ENCODE measurements at regions not wholly inside any gene's neighbourhood (a gene's known extent, or its start where the extent isn't known, plus 50 kb on each side); places are given as distances from the start of the nearest gene placed in this dataset.

DNA sequence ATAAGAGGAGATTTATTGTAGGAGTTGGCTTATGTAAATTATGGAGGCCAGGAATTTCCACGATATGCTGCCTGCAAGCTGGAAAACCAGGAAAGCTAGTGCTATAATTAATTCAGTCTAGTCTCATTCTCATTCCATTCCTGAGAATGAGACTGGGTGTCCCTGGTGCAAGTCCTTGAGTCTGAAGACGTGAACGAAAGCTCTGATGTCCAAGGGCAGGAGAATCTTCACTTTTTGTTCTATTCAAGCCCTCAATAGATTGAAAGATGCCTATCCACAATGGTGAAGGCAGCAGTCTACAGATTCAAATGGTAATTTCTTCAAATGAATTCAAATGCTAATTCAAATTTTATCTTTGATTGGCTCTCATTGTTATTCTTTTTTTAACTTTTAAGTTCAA lies 851.1 kb upstream of the MGAT4C start:
- in situ Hi-C loops (cut with MboI; ENCODE audit: low pct_unique_long_range_greater_than_20kb, low sequenced_read_pairs), result no loop called here
- DNase-seq, result no peak

GRCh38 chr12:87096082-87096585 lies 839.9 kb upstream of the MGAT4C start:
- in situ Hi-C loops (cut with MboI; ENCODE audit: low pct_unique_long_range_greater_than_20kb, low sequenced_read_pairs), result no loop called here
- no peak for DNase-seq

DNA sequence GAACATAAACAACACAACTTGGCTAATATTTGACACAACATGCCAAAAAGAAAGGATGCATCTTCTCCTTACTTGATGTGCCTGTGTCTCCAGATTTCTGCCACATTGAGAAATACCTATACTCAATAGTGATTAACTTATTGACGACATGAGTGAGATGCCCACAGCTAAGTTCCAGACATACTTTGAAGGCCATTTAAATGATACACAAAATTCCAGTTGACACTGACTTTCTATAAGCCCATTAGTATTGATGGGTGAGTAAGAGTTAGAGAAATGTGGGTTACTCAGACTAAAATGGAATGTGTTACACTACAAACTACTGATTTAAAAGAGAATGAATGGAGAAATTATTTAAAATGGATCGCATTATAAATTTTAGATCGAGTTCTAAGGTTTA lies 838.2 kb upstream of the MGAT4C start:
- in situ Hi-C loops (cut with MboI; ENCODE audit: low pct_unique_long_range_greater_than_20kb, low sequenced_read_pairs), result no loop called here
- no peak for DNase-seq

DNA sequence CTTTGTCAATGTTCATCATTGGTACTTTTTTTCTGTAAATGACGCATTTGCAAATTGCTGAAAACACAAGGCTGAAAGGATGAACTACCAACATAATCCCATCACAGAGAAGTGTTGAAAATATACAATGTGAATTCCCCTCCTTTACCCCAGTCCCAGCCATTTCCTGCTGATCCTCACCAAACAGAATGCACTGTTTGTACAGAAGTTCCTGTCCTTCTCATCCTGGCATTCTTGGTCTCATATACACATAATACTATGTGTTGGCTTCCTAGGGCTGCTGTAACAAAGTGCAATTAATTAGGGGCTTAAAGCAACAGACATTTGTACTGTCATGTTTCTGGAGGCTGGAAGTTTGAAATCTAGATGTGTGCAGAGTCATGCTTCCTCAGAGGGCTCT lies 836.2 kb upstream of the MGAT4C start:
- in situ Hi-C loops (cut with MboI; ENCODE audit: low pct_unique_long_range_greater_than_20kb, low sequenced_read_pairs), result no loop called here

GRCh38 chr12:87086118-87086891 lies 830.1 kb upstream of the MGAT4C start:
- DNase-seq, result no peak
- in situ Hi-C loops (cut with MboI; ENCODE audit: low pct_unique_long_range_greater_than_20kb, low sequenced_read_pairs), result no loop called here

More for the DNA sequence above, 836.2 kb upstream of the MGAT4C start:
- DNase-seq, result no peak

DNA sequence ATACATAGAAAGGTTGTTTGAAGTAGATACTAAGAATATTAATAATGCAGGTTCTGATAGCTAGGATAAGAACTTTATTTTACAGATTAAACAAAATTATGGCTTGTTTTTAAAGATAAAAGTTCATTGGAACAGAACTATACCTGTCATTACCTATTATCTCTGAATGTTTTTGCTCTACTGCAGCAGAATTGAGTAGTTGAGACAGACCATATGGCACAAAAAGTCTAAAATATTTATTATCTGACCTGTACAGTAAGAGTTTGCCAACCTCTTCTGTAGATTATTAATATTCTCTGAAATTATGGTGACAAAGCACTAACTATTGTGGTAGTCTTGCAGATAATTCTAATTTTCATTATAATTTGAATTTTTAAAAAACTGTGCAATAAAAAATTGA lies 829.1 kb upstream of the MGAT4C start:
- in situ Hi-C loops (cut with MboI; ENCODE audit: low pct_unique_long_range_greater_than_20kb, low sequenced_read_pairs), result no loop called here

DNA sequence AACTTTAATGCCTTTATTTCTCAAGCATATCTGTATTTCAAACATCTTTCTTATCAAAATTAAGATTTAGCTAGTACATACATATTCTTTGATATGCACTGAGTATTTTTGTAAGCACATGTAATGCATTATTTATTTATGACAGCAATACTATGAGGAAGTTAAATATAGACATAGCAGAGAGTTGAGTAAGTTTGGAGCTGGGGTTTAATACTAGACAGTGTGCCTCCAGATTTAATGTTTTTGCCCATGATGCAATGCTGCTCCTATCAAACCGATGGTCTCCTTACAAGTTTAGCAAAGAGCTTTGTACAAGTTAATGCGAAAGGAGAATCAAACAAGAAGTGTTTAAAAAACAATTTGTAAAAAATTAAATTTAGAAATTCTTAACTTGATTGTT lies 826.6 kb upstream of the MGAT4C start:
- DNase-seq, result no peak
- in situ Hi-C loops (cut with MboI; ENCODE audit: low pct_unique_long_range_greater_than_20kb, low sequenced_read_pairs), result no loop called here

More for the DNA sequence above, 829.1 kb upstream of the MGAT4C start:
- DNase-seq, result no peak

DNA sequence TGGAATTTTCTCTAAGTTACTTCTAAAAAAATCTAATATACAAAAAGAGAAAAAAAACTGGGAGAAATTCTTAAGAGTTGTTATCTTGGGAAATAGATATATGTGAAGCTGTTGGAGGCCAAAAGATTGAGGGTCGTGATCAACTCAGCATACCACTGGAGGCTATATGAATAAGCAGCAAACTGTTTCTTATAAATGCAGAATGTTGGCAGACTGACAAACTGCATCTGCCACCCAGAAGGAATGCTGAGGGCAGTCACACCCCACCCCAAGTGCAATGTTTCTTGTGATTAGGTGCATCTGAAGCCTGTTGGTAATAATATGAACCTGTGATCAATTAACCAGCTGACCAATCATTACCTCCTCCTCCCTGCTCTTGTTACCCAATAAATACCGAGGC lies 818.6 kb upstream of the MGAT4C start:
- DNase-seq, result no peak
- in situ Hi-C loops (cut with MboI; ENCODE audit: low pct_unique_long_range_greater_than_20kb, low sequenced_read_pairs), result no loop called here

- in situ Hi-C loops (cut with MboI; ENCODE audit: low pct_unique_long_range_greater_than_20kb, low sequenced_read_pairs), result no loop called here
- DNase-seq, result no peak
These were observed 810.1 kb upstream of the MGAT4C start for GRCh38 chr12:87066326-87066725.

DNA sequence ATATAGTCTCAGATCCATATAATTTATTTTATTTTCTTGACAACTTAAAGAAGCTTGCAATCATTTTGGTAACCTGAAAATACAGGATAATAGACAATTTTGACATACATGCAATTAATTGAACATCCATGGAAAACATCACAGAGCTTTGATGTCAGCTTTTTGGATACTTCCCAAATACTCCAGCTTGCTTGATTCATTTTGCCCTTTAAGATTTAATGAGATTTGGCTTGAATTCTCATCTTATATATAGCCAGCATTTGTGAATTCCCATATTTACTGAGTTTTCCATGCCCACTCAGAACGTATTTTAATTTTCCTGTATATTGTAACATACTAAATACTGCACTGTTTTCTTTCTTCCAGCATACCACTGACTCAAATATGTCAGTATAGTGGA lies 803.0 kb upstream of the MGAT4C start:
- no peak for DNase-seq
- in situ Hi-C loops (cut with MboI; ENCODE audit: low pct_unique_long_range_greater_than_20kb, low sequenced_read_pairs), result no loop called here

GRCh38 chr12:87054226-87054625 lies 798.0 kb upstream of the MGAT4C start:
- DNase-seq, result no peak
- in situ Hi-C loops (cut with MboI; ENCODE audit: low pct_unique_long_range_greater_than_20kb, low sequenced_read_pairs), result no loop called here

GRCh38 chr12:87051621-87052020 lies 795.4 kb upstream of the MGAT4C start:
- DNase-seq, result no peak
- in situ Hi-C loops (cut with MboI; ENCODE audit: low pct_unique_long_range_greater_than_20kb, low sequenced_read_pairs), result no loop called here

DNA sequence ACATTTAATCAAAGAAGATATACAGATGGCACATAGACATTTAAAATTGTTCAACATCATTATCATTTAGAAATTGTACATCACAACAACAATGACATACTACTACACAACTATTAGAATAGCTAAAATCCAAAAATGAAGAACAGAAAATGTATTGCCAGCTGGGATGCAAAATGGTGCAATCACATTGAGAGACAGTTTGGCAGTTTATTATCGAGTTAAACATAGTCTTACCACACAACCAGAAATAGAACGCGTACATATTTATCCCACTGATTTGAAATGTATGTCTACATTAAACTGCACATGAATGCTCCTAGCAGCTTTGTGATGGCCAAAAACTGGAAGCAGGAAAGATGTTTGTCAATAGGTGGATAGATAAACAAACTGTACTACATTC lies 791.5 kb upstream of the MGAT4C start:
- DNase-seq, result no peak
- in situ Hi-C loops (cut with MboI; ENCODE audit: low pct_unique_long_range_greater_than_20kb, low sequenced_read_pairs), result no loop called here

GRCh38 chr12:87039536-87039935 lies 783.3 kb upstream of the MGAT4C start:
- in situ Hi-C loops (cut with MboI; ENCODE audit: low pct_unique_long_range_greater_than_20kb, low sequenced_read_pairs), result no loop called here
- no peak for DNase-seq

DNA sequence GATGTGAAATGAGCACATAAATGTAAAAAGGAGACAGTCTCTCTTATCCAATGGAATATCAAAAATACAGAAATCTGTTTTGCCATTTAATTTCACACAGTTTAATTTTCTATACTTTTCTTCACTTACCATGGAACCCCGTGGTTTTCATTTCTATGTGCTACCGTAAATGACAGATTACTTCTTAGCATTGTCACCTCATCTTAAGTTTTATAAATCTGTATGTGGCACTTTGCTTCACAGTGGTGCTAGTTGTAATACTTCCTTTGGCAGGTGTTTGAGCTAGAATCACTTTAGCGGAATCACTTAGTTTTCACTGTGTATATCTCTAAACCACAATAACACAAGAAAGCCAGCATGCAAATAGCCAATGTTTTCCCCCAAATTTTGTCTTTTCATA lies 781.9 kb upstream of the MGAT4C start:
- in situ Hi-C loops (cut with MboI; ENCODE audit: low pct_unique_long_range_greater_than_20kb, low sequenced_read_pairs), result no loop called here

GRCh38 chr12:87025976-87026375 lies 769.8 kb upstream of the MGAT4C start:
- in situ Hi-C loops (cut with MboI; ENCODE audit: low pct_unique_long_range_greater_than_20kb, low sequenced_read_pairs), result no loop called here
- DNase-seq, result no peak

More for the DNA sequence above, 781.9 kb upstream of the MGAT4C start:
- DNase-seq, result no peak

GRCh38 chr12:87021400-87021799 lies 765.2 kb upstream of the MGAT4C start:
- DNase-seq, result no peak
- in situ Hi-C loops (cut with MboI; ENCODE audit: low pct_unique_long_range_greater_than_20kb, low sequenced_read_pairs), result no loop called here

GRCh38 chr12:87020071-87020470 lies 763.9 kb upstream of the MGAT4C start:
- in situ Hi-C loops (cut with MboI; ENCODE audit: low pct_unique_long_range_greater_than_20kb, low sequenced_read_pairs), result no loop called here
- no peak for DNase-seq

DNA sequence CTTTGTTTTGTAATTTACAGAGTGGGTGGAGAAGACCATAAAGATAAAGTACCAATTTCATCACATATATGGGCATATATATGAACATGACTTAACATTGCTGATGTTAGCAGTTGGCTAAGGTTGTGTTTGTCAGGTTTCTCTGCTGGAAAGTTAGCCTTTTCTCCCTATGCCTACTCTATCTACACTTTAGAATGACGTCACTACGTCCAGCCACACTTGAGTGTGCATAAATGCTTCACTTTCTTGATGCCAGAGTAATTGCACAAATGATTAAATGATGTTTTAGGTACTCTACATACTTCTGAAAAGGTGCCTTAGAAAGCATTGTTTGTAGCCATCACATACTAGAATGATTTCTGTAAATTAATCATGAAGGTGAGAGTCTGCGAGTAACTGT lies 759.2 kb upstream of the MGAT4C start:
- in situ Hi-C loops (cut with MboI; ENCODE audit: low pct_unique_long_range_greater_than_20kb, low sequenced_read_pairs), result no loop called here
- no peak for DNase-seq

GRCh38 chr12:87008785-87009384 lies 752.7 kb upstream of the MGAT4C start:
- in situ Hi-C loops (cut with MboI; ENCODE audit: low pct_unique_long_range_greater_than_20kb, low sequenced_read_pairs), result no loop called here
- no peak for DNase-seq

DNA sequence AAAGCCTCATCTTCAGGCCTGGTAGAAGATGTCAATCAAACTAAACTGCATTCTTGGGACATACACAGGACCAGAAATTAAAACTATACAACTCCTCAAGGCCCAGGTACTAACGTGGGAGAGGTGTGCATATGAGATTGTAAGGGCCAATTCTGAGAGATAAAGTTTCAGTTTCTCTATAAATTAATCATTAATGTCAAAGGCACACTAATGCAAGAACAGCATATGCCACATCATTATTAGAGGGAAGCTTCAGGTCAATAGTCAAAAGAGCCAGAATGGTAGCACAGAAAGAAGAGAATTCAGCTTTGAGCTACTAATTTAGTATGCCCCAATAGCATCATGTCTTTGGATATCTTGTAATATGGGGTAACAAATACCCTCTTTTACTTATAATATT lies 744.9 kb upstream of the MGAT4C start:
- in situ Hi-C loops (cut with MboI; ENCODE audit: low pct_unique_long_range_greater_than_20kb, low sequenced_read_pairs), result no loop called here
- DNase-seq, result no peak
